Transverse colon (tissue), 4 donors: ENCODE measurements at regions not wholly inside any gene's neighbourhood (a gene's known extent, or its start where the extent isn't known, plus 50 kb on each side); places are given as distances from the start of the nearest gene placed in this dataset.

ENCODE experiments used
- DNase-seq: peaks from one replicate; pipeline ENCODE4 v3.0.0-alpha.2; 2019
- H3K27ac ChIP-seq, 4 donors: fragments of 200-600 bp; sonication (generic); 2 replicates each; pipeline ENCODE4 v1.5.1; 2016 to 2018; ENCODE audit warnings: inconsistent platforms in 4 of 4
- H3K27me3 ChIP-seq: fragments of 200-600 bp; sonication (generic); 2 replicates; pipeline ENCODE4 v1.5.1; 2017; ENCODE audit warnings: inconsistent platforms
- H3K36me3 ChIP-seq, 4 donors: fragments of 200-600 bp; sonication (generic); 2 replicates each; pipeline ENCODE4 v1.5.1; 2017 to 2019; ENCODE audit warnings: inconsistent platforms in 4 of 4
- H3K4me1 ChIP-seq, 4 donors: fragments of 200-600 bp; sonication (generic); 2 replicates each; pipeline ENCODE4 v1.5.1; 2017 to 2020; ENCODE audit warnings: inconsistent platforms in 4 of 4
- H3K4me3 ChIP-seq, 4 donors: fragments of 200-600 bp; sonication (generic); 1 replicate in 1 of 4; 2 replicates in 3 of 4; pipeline versions ENCODE4 v1.5.1 to v1.6.1; 2017 to 2019; ENCODE audit warnings: inconsistent platforms in 4 of 4
- H3K9me3 ChIP-seq, 2 donors: fragments of 200-600 bp; sonication (generic); 2 replicates each; pipeline ENCODE4 v1.5.1; 2017 to 2019; ENCODE audit warnings: inconsistent platforms in 2 of 2
- EP300 ChIP-seq: sonication (generic); formaldehyde crosslinking; IDR thresholded peaks from one replicate; pipeline ENCODE4 v1.6.1; 2017; ENCODE audit warnings: antibody characterized with exemption, low read depth
- POLR2A ChIP-seq: fragments of 450-650 bp; IDR thresholded peaks from one replicate; pipeline ENCODE4 v1.6.1; 2016; ENCODE audit warnings: antibody characterized with exemption, mild to moderate bottlenecking, moderate library complexity
- POLR2AphosphoS5 ChIP-seq, 3 donors: sonication (generic); formaldehyde crosslinking; IDR thresholded peaks; one replicate each; pipeline ENCODE4 v1.6.1; 2016; ENCODE audit warnings: antibody characterized with exemption in 3 of 3
- WGBS, 2 donors: methylation state at CpG; one replicate each; pipeline ENCODE4 v1.1.5; 2018; ENCODE audit warnings: low coverage in 1 of 2; 5-methylcytosine and 5-hydroxymethylcytosine counted together
- in situ Hi-C, 4 donors: fragments of 200-750 bp; cut with MboI; loops; one replicate each; pipeline versions ENCODE4 v1.15.0 to v1.15.1; 2017; ENCODE audit warnings: low sequenced_read_pairs in 3 of 4, low pct_ligation_motif_present in 1 of 4, low pct_unique_long_range_greater_than_20kb in 1 of 4
- intact Hi-C: fragments of 100-400 bp; cut with DNase I; formaldehyde crosslinking; loops from one replicate; pipeline ENCODE4 v1.15.1; 2023; ENCODE audit warnings: low total_unique reads
- TF ChIP-seq, protein P1 (sequence below), 5 experiments: fragments of 200-600 bp in 3 of 5; fragments of 450-650 bp in 2 of 5; sonication (generic) in 3 of 5; IDR thresholded peaks; 1 replicate in 2 of 5; 2 replicates in 3 of 5; pipeline ENCODE4 v1.5.1; 2016 to 2017; ENCODE audit warnings: antibody characterized with exemption in 5 of 5, inconsistent platforms in 3 of 5, mild to moderate bottlenecking in 2 of 5, moderate library complexity in 1 of 5

DNA sequence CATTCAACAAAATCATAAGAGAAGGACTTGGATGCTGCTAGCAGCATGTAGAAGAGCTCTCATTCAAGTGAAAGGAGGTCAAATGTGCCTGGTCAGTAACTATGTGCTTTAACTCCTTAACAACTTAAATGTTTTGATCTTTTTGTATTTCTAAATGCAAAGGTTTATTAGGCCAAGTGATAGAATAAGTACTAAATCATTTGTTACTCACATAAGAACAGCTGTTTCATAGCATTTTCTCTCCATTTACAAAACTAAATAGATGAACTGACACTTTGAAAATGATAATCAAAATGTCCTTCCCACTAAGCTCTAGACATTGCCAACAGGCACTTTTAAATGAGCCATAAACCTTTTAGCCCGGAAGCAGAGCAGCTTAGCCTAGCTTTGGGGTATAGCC is 254.3 kb upstream of the PRMT6 start:
- H3K9me3 ChIP-seq = no peaks in the 10 kb centered on the region
- H3K36me3 ChIP-seq = no peaks in the 10 kb centered on the region
- H3K4me1 ChIP-seq = no peaks in the 10 kb centered on the region
- WGBS, 2 donors = 33 to 72% methylated on average over 1 of the region's 1 CpG
- intact Hi-C loops (no loop called here), in situ Hi-C loops (no loop called here)
- no peak overlapping the region for H3K27ac ChIP-seq
- H3K27me3 ChIP-seq = no peaks in the 10 kb centered on the region
- no peak overlapping the region for H3K4me3 ChIP-seq
- no peak for TF ChIP-seq EP300
- TF ChIP-seq POLR2A = no peak
- no peak for TF ChIP-seq POLR2AphosphoS5 (IDR thresholded peaks at IDR 0.05)
- TF ChIP-seq, protein P1, sequence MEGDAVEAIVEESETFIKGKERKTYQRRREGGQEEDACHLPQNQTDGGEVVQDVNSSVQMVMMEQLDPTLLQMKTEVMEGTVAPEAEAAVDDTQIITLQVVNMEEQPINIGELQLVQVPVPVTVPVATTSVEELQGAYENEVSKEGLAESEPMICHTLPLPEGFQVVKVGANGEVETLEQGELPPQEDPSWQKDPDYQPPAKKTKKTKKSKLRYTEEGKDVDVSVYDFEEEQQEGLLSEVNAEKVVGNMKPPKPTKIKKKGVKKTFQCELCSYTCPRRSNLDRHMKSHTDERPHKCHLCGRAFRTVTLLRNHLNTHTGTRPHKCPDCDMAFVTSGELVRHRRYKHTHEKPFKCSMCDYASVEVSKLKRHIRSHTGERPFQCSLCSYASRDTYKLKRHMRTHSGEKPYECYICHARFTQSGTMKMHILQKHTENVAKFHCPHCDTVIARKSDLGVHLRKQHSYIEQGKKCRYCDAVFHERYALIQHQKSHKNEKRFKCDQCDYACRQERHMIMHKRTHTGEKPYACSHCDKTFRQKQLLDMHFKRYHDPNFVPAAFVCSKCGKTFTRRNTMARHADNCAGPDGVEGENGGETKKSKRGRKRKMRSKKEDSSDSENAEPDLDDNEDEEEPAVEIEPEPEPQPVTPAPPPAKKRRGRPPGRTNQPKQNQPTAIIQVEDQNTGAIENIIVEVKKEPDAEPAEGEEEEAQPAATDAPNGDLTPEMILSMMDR (IDR thresholded peaks at IDR 0.05) = no peak
- no peak for DNase-seq

DNA sequence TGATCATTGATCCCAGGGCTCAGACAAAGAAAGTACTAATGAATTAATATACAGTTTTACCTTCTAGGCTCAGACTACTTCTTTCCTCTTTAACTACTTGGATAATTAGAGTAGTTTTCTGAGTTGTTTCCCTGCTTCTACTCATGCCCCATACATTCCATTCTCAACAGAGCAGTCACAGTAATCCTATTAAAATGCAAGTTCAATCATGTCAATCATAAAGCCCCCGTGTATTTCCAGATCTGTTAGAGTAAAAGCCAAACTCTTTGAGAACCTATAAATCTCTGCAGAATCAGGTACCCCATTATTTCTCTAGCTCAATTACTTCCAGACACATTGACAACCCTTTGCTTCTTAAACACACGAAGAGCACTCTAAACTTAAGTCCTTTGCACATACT is 242.1 kb upstream of the PRMT6 start:
- H3K27me3 ChIP-seq = no peaks in the 10 kb centered on the region
- H3K4me1 ChIP-seq = no peaks in the 10 kb centered on the region
- DNase-seq = no peak
- no peaks in the 10 kb centered on the region for H3K9me3 ChIP-seq
- WGBS, 2 donors = 55 to 59% methylated on average over 2 of the region's 2 CpGs
- H3K27ac ChIP-seq = no peak overlapping the region
- in situ Hi-C loops = no loop called here
- no peak for TF ChIP-seq EP300
- no peak for TF ChIP-seq POLR2A
- no peak for TF ChIP-seq POLR2AphosphoS5 (IDR thresholded peaks at IDR 0.05)
- TF ChIP-seq, protein P1 (IDR thresholded peaks at IDR 0.05) = no peak
- H3K36me3 ChIP-seq = no peaks in the 10 kb centered on the region
- H3K4me3 ChIP-seq = no peak overlapping the region
- intact Hi-C loops = no loop called here

DNA sequence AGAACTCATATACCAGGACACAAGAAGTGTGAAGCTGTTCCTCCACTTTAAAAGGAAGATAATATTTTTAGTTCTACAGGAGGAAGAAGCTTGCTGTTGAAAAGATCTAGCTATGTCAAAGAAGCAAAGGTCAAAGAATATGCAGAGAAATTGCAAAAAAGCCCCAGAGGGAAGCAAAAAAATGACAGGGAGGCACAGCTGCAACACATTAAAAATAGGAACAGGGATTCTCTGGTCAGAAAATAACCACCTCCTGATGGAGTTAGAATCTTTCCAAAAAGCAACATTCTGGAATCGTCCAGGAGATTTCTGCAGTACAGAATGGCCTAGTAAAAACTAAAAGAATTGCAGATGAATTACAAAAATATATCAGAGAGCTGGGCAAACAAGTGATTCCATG is 238.9 kb upstream of the PRMT6 start:
- Histone ChIP-seq H3K9me3 (no peaks in the 10 kb centered on the region), H3K27ac (no peak overlapping the region), H3K4me3 (no peak overlapping the region), H3K36me3 (no peaks in the 10 kb centered on the region), H3K27me3 (no peaks in the 10 kb centered on the region), H3K4me1 (no peaks in the 10 kb centered on the region)
- TF ChIP-seq POLR2A = no peak
- no peak for TF ChIP-seq POLR2AphosphoS5 (IDR thresholded peaks at IDR 0.05)
- TF ChIP-seq, protein P1 (IDR thresholded peaks at IDR 0.05) = no peak
- no peak for DNase-seq
- 17 to 52% methylated on average over 1 of the region's 1 CpG for WGBS, 2 donors
- intact Hi-C loops = no loop called here
- in situ Hi-C loops = no loop called here

DNA sequence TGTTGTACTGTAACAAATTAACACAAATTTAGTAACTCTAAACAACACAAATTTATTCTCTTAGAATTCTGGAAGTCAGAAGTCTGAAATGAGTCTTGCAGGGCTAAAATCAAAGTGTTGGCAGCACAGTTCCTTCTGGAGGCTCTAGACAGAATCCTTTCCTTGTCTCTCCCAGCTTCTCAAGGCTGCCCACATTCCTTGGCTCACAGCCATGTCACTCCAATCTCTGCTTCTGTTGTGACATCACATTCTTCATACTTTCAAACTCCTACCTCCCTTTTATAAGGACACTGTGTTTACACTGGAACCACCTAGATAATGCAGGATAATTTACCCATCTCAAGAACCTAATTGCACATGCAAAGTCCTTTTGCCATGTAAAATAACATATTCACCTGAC is 225.0 kb upstream of the PRMT6 start:
- no peak for DNase-seq
- H3K9me3 ChIP-seq = peaks cover 3 to 5% of the 10 kb centered on the region in 2 donors
- in situ Hi-C loops (no loop called here), intact Hi-C loops (no loop called here)
- no peak overlapping the region for H3K4me3 ChIP-seq
- no peaks in the 10 kb centered on the region for H3K36me3 ChIP-seq
- H3K27ac ChIP-seq = no peak overlapping the region
- TF ChIP-seq EP300 = no peak
- no peak for TF ChIP-seq POLR2A
- no peak for TF ChIP-seq POLR2AphosphoS5 (IDR thresholded peaks at IDR 0.05)
- TF ChIP-seq, protein P1 (IDR thresholded peaks at IDR 0.05) = no peak
- no peaks in the 10 kb centered on the region for H3K4me1 ChIP-seq
- H3K27me3 ChIP-seq = no peaks in the 10 kb centered on the region
